22Rv1 (cell line): ENCODE measurements at regions not wholly inside any gene's neighbourhood (a gene's known extent, or its start where the extent isn't known, plus 50 kb on each side); places are given as distances from the start of the nearest gene placed in this dataset.

Experiments
- CTCF ChIP-seq: fragments of 450-650 bp; IDR thresholded peaks from 2 replicates; pipeline ENCODE4 v1.5.1; 2017; ENCODE audit warnings: mild to moderate bottlenecking
- ZFX ChIP-seq: fragments of 450-650 bp; IDR thresholded peaks from 2 replicates; pipeline ENCODE4 v1.6.1; 2017; ENCODE audit warnings: antibody characterized with exemption, borderline replicate concordance

- TF ChIP-seq CTCF (no peak), ZFX (no peak)
Measured at GRCh38 chr2:60046529-60046928, 506.9 kb downstream of the BCL11A start.
